Activated effector memory CD4-positive, alpha-beta T cell treated with anti-CD3 and anti-CD28 coated beads, Interleukin-2, amount 50 U/mL, for 16 hours (primary cell): ENCODE measurements at regions not wholly inside any gene's neighbourhood (a gene's known extent, or its start where the extent isn't known, plus 50 kb on each side); places are given as distances from the start of the nearest gene placed in this dataset.

Experiments
- DNase-seq: peaks from one replicate; pipeline ENCODE4 v3.0.0-alpha.2; 2020

DNA sequence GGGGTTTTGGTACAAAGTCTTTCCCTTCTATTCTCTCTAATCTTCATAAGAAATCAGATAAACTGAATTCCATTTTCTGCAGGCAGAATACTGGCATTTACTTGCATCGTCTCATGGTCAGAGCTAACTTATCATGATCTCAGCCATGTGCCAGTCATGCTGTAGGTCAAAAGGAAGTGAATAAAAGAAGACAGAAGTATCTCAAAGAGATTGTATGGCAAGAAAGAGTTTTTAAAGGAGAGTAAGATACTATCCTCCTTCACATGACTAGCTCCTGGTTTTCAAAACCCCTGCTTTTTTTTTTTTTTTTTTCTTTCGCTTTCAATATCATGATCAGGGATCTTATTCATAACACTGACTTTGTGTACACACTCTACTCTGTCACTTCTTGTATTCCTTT is 398.3 kb downstream of the C6orf118 start:
- DNase-seq = no peak

DNA sequence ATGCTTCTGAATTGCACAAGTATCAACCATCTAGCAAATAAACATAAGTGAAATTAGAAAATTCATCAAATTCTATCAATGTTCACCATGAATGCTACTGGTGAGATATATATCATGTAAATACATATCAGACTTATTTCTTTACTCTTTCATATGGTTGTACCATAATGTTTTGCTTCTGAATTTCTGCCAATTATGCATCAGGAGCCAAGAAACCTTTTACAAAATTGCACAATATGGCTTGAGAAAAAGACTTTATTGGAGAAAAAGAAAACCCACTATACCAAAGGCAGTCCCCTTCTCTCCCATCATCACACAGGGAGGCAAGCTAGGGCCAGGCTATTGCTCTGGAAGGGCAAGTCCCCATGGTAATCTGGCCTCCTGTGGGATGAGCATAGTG is 402.6 kb downstream of the C6orf118 start:
- no peak for DNase-seq

DNA sequence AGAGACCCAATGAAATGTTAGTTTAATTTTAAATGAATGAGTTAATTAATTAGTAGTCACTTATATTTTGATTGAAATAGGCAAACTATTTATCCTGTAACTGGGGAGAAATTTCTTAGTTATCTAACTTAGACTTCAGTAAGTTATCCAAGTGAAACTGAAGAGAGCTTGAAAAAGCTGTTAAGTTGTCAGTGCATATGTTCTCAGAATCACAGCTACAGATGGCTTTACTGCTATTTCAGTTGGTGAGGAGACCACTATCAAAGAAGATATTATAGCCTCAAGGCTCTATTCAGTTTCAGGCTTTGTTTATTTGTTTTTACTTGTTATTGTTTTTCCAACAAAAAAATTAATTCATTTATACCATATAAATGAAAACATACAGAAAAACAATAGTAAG is 404.1 kb downstream of the C6orf118 start:
- no peak for DNase-seq

DNA sequence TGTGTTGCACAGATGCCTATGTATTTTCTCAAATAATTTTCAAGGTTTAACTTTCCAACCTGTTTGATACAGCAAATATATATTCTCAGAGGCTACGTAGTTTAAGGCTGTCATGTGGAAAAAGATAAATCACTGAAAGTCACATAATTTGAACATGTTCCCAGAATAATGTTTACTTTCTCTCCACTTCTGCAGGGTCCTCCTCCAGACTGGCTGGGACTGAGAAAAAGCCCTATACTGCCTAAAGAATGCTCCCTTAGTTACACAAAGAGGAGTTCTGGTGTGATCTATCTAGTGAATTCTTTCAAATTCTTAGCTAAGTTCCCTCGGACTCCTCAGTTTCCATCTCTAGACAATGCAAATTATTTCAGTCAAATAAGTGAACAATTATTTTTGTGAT is 411.0 kb downstream of the C6orf118 start:
- no peak for DNase-seq

DNA sequence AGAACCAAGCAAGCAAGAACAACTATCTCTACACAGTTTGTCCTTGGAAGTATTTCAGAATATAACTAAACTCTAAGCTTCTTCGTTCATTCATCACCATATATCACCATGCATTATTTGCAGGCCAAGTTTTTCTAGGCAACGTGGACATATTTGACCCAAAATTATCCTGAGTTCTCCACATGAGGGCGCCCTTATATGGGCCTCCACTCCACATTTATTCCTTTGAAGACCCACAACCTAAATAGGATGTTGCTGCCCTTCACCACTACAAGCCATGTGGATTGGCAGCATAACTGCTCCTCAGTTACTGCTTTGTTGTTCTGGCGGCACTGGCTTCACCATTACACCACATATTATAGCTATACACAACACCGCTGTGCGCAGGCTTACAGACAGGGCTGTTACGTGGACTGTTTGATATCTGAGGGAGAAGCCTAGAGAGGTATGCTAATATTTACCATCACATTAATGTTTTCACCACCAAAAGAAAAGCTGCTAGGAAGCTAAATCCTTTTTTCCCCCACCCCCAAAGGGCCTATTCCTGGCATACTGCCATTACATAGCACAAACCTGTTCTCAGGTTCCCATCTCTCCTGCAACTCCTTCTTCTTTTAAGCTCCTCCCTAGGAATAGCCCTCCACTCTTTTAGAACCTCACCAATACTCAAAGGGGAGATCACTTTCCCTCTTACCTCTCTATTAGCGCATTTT is 411.7 kb downstream of the C6orf118 start:
- DNase-seq = no peak

DNA sequence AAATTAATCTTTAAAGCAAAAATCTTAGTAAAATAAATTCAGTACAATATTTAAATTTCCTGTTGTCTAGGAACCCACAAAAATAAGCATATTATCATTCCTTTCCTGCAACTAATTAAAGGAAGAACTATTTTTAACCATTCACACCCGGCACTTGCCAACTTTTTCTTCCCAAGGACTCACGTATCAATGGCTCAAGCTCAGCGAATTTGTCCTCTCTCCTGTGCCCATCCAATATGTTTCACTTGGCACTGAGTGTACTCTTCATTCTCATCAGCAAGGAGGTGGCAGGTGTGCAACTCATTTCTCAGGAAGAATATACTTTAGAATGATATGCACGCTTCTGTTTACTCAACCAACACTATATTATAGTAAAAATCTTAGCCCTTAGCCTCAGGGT is 419.4 kb downstream of the C6orf118 start:
- no peak for DNase-seq

DNA sequence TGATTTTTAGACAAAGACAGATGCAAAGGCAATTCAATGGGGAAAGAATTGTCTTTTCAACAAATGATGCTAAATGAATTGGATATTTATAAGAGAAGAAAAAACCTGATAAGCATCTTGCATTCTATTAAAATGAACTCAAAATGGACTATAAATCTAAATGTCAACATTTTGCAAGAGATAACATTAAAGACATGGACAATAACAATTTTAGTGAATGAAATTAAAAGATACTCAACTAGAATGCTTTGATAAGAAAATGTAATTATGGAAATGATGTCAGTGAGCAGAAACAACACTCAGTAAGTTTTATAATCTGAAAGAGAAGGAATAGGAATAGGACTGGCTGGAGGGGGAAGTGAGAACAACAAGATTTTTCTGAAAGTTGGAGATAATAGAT is 421.7 kb downstream of the C6orf118 start:
- DNase-seq = no peak

DNA sequence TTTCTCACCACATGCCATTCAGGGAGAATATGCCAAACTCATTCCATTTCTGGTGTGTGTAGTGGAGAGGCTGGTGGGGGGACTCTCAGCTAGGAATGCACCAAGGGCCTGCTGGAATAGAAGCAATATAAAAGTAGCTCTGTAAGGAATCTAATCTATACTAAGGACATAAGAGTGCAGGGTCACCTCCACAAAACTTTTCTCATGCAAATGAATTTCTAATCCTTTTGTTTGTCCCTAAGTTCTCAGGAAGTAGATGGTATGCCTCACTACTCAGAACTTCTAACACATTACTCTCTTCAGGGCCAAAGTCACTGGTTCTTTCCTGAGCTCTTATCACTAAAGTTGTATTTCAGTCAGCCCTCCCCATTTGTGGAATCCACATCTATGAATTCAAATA is 427.2 kb downstream of the C6orf118 start:
- DNase-seq = no peak

DNA sequence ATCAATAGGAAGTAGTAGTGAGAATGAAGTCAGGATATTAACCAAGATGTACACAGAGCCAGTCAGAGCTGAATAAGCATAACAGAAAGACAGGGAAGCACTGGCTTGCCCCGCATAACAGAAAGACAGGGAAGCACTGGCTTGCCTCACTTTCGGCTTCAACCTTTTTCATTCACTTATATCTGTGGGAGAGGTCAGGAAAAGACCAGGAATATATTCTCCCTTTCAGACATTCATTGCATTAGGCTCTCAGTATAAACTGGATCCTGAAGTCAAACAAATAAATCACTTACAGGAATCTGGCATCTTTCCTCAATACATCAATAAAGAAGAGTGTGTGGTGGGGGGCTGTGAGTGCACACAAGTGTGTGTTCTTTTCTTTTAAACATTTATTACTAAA is 437.6 kb downstream of the C6orf118 start:
- DNase-seq = no peak

DNA sequence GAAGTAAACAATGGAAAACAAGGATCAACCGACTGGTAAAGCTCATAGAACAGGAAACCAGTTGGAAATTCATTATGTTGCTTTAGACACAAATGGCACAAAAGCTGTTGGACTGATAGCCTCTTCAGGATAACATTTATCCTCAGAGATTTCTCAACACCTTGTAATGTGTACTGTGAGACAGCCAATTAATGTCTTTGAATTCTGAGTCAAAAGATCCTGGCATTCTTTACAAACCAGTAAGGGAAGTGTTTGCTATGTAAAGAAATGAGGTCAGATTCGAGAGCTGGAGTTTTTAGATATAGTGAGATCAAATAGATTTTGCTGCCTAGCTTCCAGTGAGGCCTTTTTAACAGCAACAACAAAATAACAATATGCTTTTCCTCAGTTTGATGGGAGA is 439.2 kb downstream of the C6orf118 start:
- DNase-seq = no peak

DNA sequence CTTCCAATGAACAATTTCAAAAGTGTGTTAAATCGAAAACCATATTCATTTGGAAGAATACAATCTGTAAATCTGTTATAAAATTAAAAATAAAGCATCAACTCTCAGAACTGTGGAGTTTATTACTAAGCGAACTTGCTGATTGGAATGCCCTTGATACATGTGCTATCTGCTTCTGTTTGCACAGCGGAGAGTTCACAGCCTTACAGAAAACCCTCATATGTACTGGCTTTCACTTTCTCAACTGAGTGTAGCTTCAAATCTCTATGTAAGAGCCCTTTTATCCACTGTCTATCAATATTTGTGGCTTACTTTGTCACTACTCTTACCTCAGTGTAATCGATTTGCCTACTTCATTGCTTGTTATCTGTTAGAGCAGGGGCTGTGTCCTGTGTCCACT is 447.4 kb downstream of the C6orf118 start:
- DNase-seq = no peak

DNA sequence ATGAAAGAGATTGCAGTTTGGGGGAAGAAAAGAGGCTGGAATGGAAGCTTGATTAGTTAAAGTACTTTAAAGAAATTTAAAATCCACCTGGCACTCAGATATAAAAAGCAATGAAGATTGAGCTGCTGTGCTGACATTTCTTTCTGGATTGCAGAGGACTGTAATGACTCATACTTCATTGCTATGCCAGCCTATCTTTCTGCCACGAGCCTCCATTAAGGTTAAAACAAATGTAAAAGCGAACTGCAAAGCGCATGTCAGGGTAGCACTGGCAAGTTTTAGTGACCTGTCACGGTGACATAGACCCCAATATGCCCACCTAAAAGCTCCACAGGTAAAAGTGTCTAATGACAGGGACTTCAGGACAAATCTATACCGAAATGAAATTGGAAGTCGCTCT is 449.6 kb downstream of the C6orf118 start:
- DNase-seq = no peak

DNA sequence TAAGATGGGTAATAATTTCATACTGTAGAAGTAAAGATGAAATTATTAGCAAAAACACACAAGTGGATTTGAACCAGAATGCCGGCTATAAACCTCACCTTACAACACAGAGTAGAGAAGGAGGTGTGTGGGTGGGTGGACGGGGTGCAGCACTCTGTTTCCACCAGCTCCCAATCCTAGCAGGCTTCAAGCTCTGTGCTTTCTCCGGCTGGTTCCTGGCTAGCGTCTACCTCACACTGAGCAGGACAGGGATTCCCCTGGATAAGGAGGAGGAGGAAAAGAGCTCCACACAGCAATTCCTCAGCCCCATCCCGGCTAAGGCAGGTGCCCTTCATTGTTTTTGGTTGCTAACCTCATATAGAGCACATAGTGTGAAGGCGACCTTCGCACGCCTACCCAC is 453.3 kb downstream of the C6orf118 start:
- DNase-seq = no peak

DNA sequence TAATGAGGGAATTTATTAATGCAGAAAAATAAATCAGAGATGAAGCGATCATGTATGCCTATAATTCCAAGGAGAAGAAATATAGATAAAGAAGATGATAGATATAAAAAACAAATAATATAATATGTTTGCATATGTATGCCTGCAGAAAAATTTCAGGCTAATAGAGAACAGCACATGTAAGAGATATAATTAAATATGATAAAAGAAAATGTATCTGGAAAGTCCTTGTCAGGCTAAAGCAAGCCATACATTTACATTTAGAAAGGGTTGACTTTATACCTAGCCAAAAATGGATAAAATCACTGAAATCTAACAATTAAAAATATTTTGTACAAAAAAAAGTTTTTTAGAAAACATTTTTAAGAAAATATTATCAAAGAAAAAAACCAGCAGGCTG is 454.1 kb downstream of the C6orf118 start:
- no peak for DNase-seq

DNA sequence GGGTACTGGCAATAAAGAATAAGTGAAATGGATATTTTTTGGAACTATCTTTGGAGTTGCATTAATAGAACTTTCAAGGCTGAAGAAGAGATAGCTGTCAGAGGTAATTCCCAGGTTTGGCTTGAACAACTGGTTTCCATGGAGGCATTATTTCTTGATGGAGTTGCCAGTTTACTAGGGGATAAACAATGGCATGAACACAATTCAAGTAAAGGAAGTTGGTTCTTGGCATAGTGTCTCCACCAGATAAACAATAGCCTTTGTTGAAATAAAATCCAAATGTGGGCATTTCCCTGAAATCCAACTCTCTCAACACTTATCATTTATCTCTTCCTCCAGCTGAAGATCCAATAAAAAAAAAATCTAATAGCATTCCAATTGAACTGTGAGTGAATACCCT is 454.9 kb downstream of the C6orf118 start:
- DNase-seq = no peak

DNA sequence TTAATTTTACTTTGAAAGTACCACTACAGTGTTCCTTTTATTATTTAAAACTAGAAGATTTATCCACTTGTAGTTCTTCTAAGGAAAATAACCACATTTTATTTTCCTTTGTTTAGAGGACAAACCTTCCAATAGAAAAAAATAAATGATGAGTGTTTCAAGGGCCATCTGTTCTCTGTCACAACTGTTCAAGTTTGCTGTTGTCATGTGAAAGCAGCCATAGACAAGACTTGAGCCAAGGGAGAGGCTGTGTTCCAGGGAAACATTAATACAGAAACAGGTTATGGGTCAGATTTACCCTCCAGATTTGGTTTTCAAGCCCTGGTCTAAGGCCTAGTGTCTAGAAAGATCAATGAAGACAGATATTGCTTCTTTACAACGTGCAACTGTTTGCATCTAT is 463.6 kb downstream of the C6orf118 start:
- DNase-seq = no peak

DNA sequence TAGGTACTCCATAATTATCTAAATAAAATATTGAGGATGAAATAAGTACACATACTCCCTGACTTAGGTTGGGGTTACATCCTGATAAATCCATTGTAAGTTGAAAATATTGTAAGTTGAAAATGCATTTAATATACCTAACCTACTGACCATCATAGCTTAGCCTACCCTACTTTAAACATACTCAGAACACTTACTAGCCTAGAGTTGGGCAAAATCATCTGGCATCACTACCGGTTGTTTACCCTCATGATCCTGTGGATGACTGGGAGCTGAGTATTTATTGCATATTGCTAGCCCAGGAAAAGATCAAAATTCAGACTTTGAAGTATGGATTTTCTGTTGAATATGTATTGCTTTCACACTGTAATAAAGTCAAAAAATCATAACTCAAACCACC is 467.3 kb downstream of the C6orf118 start:
- no peak for DNase-seq

DNA sequence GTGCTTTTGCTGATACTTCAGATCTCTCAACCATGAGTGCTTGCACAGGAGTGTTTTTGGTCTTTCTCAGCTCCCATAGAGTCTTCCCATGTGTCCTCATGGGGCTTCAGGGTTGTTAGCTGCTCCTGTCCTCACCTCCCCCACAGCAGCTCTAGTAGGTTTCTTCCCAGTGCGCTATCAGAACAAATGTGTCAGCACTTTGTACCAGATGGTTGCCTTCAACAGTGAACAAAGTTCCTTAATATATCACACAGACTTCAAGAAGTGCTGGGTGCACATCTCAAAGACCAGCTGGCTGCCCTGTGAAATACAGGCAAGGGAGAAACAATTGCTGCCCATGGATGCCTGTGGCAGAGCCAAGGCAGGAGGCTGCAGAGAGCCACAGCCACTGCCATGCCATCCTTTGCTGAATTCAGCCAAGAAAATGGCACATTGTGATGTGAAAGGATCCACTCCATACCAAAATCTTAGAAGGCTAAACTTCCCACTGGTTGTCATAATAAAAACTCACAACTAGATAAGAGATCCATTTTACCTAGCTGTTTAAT is 471.3 kb downstream of the C6orf118 start:
- DNase-seq = no peak

DNA sequence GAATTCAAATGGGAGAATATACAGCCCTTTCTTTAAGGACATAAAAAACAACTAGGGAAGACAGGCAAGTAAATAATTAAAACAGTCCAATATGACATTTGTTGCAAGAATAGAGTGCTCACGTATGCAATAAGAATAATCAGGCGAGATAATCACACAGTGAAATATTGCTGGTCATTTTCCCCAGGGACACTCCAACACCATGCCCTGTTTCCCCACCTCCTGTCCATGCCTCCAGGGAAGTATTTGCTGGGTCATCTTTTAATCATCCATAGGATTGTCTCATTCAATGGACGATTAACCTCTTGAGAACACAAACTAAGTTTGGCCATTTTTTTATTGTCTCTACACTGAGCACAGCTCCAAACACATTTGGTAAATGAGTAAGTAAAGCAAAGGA is 472.9 kb downstream of the C6orf118 start:
- no peak for DNase-seq

DNA sequence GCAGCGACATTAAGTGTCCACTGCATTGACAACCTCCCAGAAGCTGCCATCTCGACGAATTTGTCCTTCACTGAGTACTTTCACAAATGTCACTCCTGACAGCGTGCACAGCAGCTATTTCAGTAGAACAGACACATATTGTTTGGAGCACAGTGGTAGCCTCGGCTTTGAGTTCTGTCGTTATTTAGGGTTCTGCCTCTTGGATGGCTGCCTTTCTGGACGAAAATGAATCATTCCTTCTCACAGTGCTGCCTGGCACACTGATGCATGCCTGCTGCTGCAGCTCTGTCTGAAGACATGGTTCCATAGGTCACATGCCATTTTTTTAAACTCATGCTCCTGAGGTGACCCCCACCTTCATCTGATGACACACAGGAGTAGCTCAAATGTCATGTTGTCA is 477.0 kb downstream of the C6orf118 start:
- no peak for DNase-seq

DNA sequence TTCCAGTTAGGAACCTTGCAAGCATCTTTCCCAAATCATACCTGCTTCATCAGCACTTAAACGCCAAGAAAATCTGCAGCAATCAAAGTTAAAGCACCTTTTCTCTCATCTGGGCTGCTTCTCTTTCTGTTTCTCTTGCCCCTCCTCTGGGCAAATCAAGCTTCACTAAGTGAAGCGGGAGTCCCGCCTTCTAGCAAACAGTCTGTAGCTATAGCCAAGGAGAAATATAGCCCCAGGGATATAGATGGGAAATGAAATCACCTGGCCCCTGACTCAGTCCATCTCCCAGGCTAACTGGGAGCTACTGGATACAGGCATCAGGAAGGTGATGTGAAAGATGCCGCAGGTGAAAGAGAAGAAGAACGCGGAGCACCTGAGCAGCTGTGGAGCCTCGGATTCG is 481.9 kb downstream of the C6orf118 start:
- DNase-seq = no peak

DNA sequence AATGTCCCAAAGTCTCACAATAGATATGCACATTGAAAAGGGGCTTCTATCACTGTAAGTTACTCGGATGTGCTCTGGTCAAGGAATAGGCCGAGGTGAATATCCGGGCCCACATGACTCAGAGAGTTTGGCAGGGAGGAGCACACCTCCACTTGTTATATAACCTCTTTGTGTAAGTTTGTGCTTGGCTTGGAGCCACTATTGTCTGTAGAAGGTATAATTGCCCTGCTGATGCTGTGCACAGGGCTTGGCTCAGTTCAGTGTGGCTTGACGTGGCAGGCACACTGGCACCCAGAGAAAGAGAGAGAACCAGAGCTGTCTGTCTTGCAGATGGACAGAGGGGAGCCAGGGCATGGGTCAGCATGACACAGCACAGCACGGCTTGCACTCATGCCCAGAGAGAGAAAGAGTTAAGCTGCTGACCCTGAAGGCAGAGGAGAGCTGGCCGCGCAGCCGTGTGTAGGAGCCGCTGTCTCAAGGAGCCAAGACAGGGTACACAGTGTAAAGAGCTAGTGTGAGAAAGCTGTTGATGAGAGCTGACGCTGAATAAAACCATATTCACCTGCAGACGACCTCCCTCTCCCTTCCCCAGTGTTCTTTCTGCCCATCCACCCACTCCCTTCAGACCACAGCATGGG is 482.5 kb downstream of the C6orf118 start:
- DNase-seq = no peak

DNA sequence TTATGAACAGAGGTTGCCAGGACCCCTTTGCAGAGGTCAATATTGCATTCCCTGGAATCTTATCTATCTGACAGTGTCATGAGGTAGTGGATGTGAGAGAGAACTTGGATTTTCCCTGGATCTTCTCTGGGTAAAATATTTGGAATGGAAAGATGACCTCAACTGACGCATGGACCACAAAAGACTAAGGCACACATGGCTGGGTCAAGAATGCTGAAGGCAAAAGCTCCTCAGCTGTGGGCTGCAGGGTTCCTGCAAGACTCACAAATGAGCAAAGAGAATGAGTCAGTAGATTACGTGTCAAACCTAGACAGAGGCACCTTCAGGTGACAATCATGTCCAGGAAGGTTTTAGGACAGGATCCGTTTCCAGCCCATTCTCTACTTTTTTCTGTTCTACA is 484.0 kb downstream of the C6orf118 start:
- DNase-seq = no peak

DNA sequence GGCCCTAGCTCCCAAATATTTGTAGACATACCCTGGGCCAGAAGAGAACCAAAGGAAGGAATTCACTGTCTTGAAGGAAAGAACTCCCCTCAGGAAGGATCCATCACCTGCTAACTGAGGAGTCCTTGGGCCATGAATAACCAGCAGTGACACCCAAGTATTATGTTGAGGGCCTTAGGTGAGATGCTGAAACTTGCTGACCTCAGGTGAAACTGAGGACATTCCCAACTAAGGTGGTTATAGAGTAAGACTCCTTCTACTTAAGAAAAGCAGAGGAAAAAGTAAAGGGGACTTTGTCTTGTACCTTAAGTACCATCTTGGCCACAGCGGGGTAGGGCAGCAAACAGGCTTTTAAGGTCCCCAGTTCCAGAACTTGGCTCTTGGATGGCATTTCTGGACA is 491.7 kb downstream of the C6orf118 start:
- DNase-seq = no peak

DNA sequence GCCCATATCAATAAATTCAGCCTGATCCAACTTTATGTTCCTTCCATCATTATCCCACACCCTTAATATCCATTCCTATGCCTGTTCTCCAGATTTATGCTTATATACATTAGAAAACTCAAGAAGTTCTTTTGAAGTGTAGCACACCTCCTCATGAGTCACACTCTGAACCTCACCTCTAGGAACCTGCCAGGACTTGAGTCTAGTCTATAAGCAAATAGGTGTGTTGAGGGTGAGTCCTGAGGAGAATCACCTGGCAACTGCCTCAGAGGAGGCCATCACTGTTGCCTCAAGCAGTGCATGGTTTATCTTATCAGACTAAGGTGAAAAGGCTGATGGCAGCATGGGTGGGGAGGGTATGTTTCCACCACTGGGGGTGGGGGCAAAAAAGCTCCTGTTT is 496.7 kb downstream of the C6orf118 start:
- no peak for DNase-seq
